Natural killer cell treated with Interleukin-12 subunit alpha and Interleukin-12 subunit beta and Interleukin-15 and Interleukin-18, amount 100 ng/mL, for 72 hours (primary cell): ENCODE measurements at regions not wholly inside any gene's neighbourhood (a gene's known extent, or its start where the extent isn't known, plus 50 kb on each side); places are given as distances from the start of the nearest gene placed in this dataset.
"Not testable (repeated sequence)": the region's sequence is repeated elsewhere in the genome, so short reads cannot be mapped to it uniquely, and the experiment has no call there.

Source experiments
- ATAC-seq, 2 donors: fragments of 150-1000 bp; cut with Tn5 transposase in 1 of 2; sonication (Bioruptor Pico), chemical (Tn5 transposase) in 1 of 2; 2 replicates each; pipeline ENCODE4 v1.10.0; 2021
- DNase-seq: peaks from one replicate; pipeline ENCODE4 v3.0.0; 2022; ENCODE audit warnings: low spot score
- H3K27ac Mint-ChIP-seq, 2 donors: 1 replicate in 1 of 2; 2 replicates in 1 of 2; pipeline ENCODE4 v1.8.0; 2022; ENCODE audit warnings: mixed read lengths in 2 of 2, mild to moderate bottlenecking in 1 of 2, moderate library complexity in 1 of 2
- H3K27me3 Mint-ChIP-seq, 2 donors: 1 replicate in 1 of 2; 2 replicates in 1 of 2; pipeline ENCODE4 v1.8.0; 2022; ENCODE audit warnings: mixed read lengths in 2 of 2
- H3K36me3 Mint-ChIP-seq: one replicate; pipeline ENCODE4 v1.8.0; 2022; ENCODE audit warnings: mixed read lengths
- H3K4me1 Mint-ChIP-seq, 2 donors: 1 replicate in 1 of 2; 2 replicates in 1 of 2; pipeline ENCODE4 v1.8.0; 2022; ENCODE audit warnings: low read depth in 2 of 2, mixed read lengths in 2 of 2, mild to moderate bottlenecking in 1 of 2
- H3K4me3 Mint-ChIP-seq: one replicate; pipeline ENCODE4 v1.8.0; 2022; ENCODE audit warnings: mixed read lengths
- H3K9me3 Mint-ChIP-seq: 2 replicates; pipeline ENCODE4 v1.8.0; 2022; ENCODE audit warnings: mixed read lengths

- peaks cover 21% of the 10 kb centered on the region for H3K9me3 Mint-ChIP-seq
- H3K27ac Mint-ChIP-seq, result no peak overlapping the region
- ATAC-seq (no peak), DNase-seq (no peak)
- no peak overlapping the region for H3K4me3 Mint-ChIP-seq
- H3K4me1 Mint-ChIP-seq, result no peaks in the 10 kb centered on the region
- no peaks in the 10 kb centered on the region for H3K36me3 Mint-ChIP-seq
- no peaks in the 10 kb centered on the region for H3K27me3 Mint-ChIP-seq
Measured at GRCh38 chr2:18971069-18971378, 381.7 kb upstream of the NT5C1B start.

- Mint-ChIP-seq H3K36me3 (no peaks in the 10 kb centered on the region), H3K27me3 (no peaks in the 10 kb centered on the region), H3K4me3 (no peak overlapping the region), H3K9me3 (peaks cover 24% of the 10 kb centered on the region), H3K27ac (no peak overlapping the region), H3K4me1 (no peaks in the 10 kb centered on the region)
- DNase-seq (no peak), ATAC-seq (no peak)
Measured at GRCh38 chr2:18966131-18966530, 376.8 kb upstream of the NT5C1B start.

GRCh38 chr2:18963739-18964256 lies 374.4 kb upstream of the NT5C1B start:
- not testable (repeated sequence) for H3K4me3 Mint-ChIP-seq, H3K27me3 Mint-ChIP-seq, H3K36me3 Mint-ChIP-seq, H3K27ac Mint-ChIP-seq, DNase-seq, H3K4me1 Mint-ChIP-seq, ATAC-seq
- H3K9me3 Mint-ChIP-seq, result peaks cover 19% of the 10 kb centered on the region

GRCh38 chr2:18961991-18962421 lies 372.6 kb upstream of the NT5C1B start:
- no peaks in the 10 kb centered on the region for H3K27me3 Mint-ChIP-seq
- peaks cover 15% of the 10 kb centered on the region for H3K9me3 Mint-ChIP-seq
- H3K4me1 Mint-ChIP-seq, result no peaks in the 10 kb centered on the region
- ATAC-seq (no peak), DNase-seq (no peak)
- H3K4me3 Mint-ChIP-seq, result no peak overlapping the region
- no peaks in the 10 kb centered on the region for H3K36me3 Mint-ChIP-seq
- no peak overlapping the region for H3K27ac Mint-ChIP-seq

- DNase-seq, result no peak
- Mint-ChIP-seq H3K9me3 (peaks cover 13% of the 10 kb centered on the region), H3K27ac (no peak overlapping the region), H3K4me3 (no peak overlapping the region), H3K4me1 (no peaks in the 10 kb centered on the region), H3K27me3 (no peaks in the 10 kb centered on the region), H3K36me3 (no peaks in the 10 kb centered on the region)
- no peak for ATAC-seq
Measured at GRCh38 chr2:18959952-18960717, 370.8 kb upstream of the NT5C1B start.

GRCh38 chr2:18959200-18959599 lies 369.8 kb upstream of the NT5C1B start:
- H3K4me3 Mint-ChIP-seq, result no peak overlapping the region
- H3K27ac Mint-ChIP-seq, result no peak overlapping the region
- H3K27me3 Mint-ChIP-seq, result no peaks in the 10 kb centered on the region
- H3K36me3 Mint-ChIP-seq, result no peaks in the 10 kb centered on the region
- DNase-seq (no peak), ATAC-seq (no peak)
- H3K9me3 Mint-ChIP-seq, result peaks cover 13% of the 10 kb centered on the region
- no peaks in the 10 kb centered on the region for H3K4me1 Mint-ChIP-seq

GRCh38 chr2:18957909-18958308 lies 368.5 kb upstream of the NT5C1B start:
- H3K4me1 Mint-ChIP-seq, result no peaks in the 10 kb centered on the region
- no peak overlapping the region for H3K27ac Mint-ChIP-seq
- H3K9me3 Mint-ChIP-seq, result peaks cover 10% of the 10 kb centered on the region
- no peak for ATAC-seq
- H3K27me3 Mint-ChIP-seq, result no peaks in the 10 kb centered on the region
- H3K4me3 Mint-ChIP-seq, result no peak overlapping the region
- DNase-seq, result no peak
- H3K36me3 Mint-ChIP-seq, result no peaks in the 10 kb centered on the region

GRCh38 chr2:18950361-18950851 lies 361.0 kb upstream of the NT5C1B start:
- no peak overlapping the region for H3K4me3 Mint-ChIP-seq
- no peaks in the 10 kb centered on the region for H3K27me3 Mint-ChIP-seq
- H3K27ac Mint-ChIP-seq, result no peak overlapping the region
- H3K9me3 Mint-ChIP-seq, result peaks cover 13% of the 10 kb centered on the region
- DNase-seq (no peak), ATAC-seq (no peak)
- H3K36me3 Mint-ChIP-seq, result no peaks in the 10 kb centered on the region
- H3K4me1 Mint-ChIP-seq, result no peaks in the 10 kb centered on the region

- H3K4me1 Mint-ChIP-seq, result no peaks in the 10 kb centered on the region
- DNase-seq, result no peak
- H3K27ac Mint-ChIP-seq, result no peak overlapping the region
- no peak overlapping the region for H3K4me3 Mint-ChIP-seq
- peaks cover 11% of the 10 kb centered on the region for H3K9me3 Mint-ChIP-seq
- H3K27me3 Mint-ChIP-seq, result no peaks in the 10 kb centered on the region
- H3K36me3 Mint-ChIP-seq, result no peaks in the 10 kb centered on the region
- ATAC-seq, result no peak
Measured at GRCh38 chr2:18949871-18950270, 360.5 kb upstream of the NT5C1B start.

- no peak for ATAC-seq
- no peaks in the 10 kb centered on the region for H3K4me1 Mint-ChIP-seq
- DNase-seq, result no peak
- no peaks in the 10 kb centered on the region for H3K27me3 Mint-ChIP-seq
- H3K9me3 Mint-ChIP-seq, result peaks cover 8% of the 10 kb centered on the region
- no peak overlapping the region for H3K27ac Mint-ChIP-seq
- no peaks in the 10 kb centered on the region for H3K36me3 Mint-ChIP-seq
- H3K4me3 Mint-ChIP-seq, result no peak overlapping the region
Measured at GRCh38 chr2:18940184-18940583, 350.8 kb upstream of the NT5C1B start.

GRCh38 chr2:18939740-18940139 lies 350.4 kb upstream of the NT5C1B start:
- not testable (repeated sequence) for H3K36me3 Mint-ChIP-seq, H3K4me1 Mint-ChIP-seq

GRCh38 chr2:18934886-18935285 lies 345.5 kb upstream of the NT5C1B start:
- Mint-ChIP-seq H3K4me1 (no peaks in the 10 kb centered on the region), H3K4me3 (no peak overlapping the region), H3K27me3 (no peaks in the 10 kb centered on the region), H3K36me3 (no peaks in the 10 kb centered on the region), H3K27ac (no peak overlapping the region), H3K9me3 (peaks cover 16% of the 10 kb centered on the region)
- ATAC-seq (no peak), DNase-seq (no peak)

More at GRCh38 chr2:18939740-18940139, 350.4 kb upstream of the NT5C1B start:
- H3K27me3 Mint-ChIP-seq, H3K27ac Mint-ChIP-seq, H3K4me3 Mint-ChIP-seq, DNase-seq, ATAC-seq: not testable (repeated sequence)
- H3K9me3 Mint-ChIP-seq, result peaks cover 11% of the 10 kb centered on the region

- H3K4me1 Mint-ChIP-seq, result no peaks in the 10 kb centered on the region
- ATAC-seq (no peak), DNase-seq (no peak)
- no peaks in the 10 kb centered on the region for H3K27me3 Mint-ChIP-seq
- no peak overlapping the region for H3K27ac Mint-ChIP-seq
- H3K9me3 Mint-ChIP-seq, result peaks cover 16% of the 10 kb centered on the region
- no peak overlapping the region for H3K4me3 Mint-ChIP-seq
- no peaks in the 10 kb centered on the region for H3K36me3 Mint-ChIP-seq
Measured at GRCh38 chr2:18932853-18933252, 343.5 kb upstream of the NT5C1B start.

GRCh38 chr2:18930971-18931370 lies 341.6 kb upstream of the NT5C1B start:
- Mint-ChIP-seq H3K9me3 (peaks cover 16% of the 10 kb centered on the region), H3K27ac (no peak overlapping the region), H3K36me3 (no peaks in the 10 kb centered on the region), H3K4me3 (no peak overlapping the region), H3K27me3 (no peaks in the 10 kb centered on the region), H3K4me1 (no peaks in the 10 kb centered on the region)
- no peak for ATAC-seq
- DNase-seq, result no peak
